BLaER1 (cell line): ENCODE measurements at regions not wholly inside any gene's neighbourhood (a gene's known extent, or its start where the extent isn't known, plus 50 kb on each side); places are given as distances from the start of the nearest gene placed in this dataset.

Experiments
- H3K27ac ChIP-seq: shearing (Covaris generic); formaldehyde crosslinking; 2 replicates; pipeline ENCODE4 v1.8.1; 2022
- H3K27me3 ChIP-seq: shearing (Covaris generic); formaldehyde crosslinking; 2 replicates; pipeline ENCODE4 v1.8.1; 2022
- H3K36me3 ChIP-seq: shearing (Covaris generic); formaldehyde crosslinking; 2 replicates; pipeline ENCODE4 v1.8.1; 2022
- H3K4me1 ChIP-seq: shearing (Covaris generic); formaldehyde crosslinking; 2 replicates; pipeline ENCODE4 v1.8.1; 2022
- H3K4me2 ChIP-seq: shearing (Covaris generic); formaldehyde crosslinking; 2 replicates; pipeline ENCODE4 v1.8.1; 2022
- H3K4me3 ChIP-seq: shearing (Covaris generic); formaldehyde crosslinking; 2 replicates; pipeline ENCODE4 v1.8.1; 2022
- H3K9ac ChIP-seq: shearing (Covaris generic); formaldehyde crosslinking; 2 replicates; pipeline ENCODE4 v1.8.1; 2022
- H3K9me3 ChIP-seq: shearing (Covaris generic); formaldehyde crosslinking; 2 replicates; pipeline ENCODE4 v1.8.1; 2022
- H4K20me1 ChIP-seq: shearing (Covaris generic); formaldehyde crosslinking; 2 replicates; pipeline ENCODE4 v1.8.1; 2022
- Cebpa-rat ChIP-seq: shearing (Covaris generic); IDR thresholded peaks from 2 replicates; pipeline ENCODE4 v1.8.1; 2022

GRCh38 chr12:61070640-61071414, 1189.4 kb upstream of the USP15 start:
- no peak overlapping the region for H3K4me2 ChIP-seq

GRCh38 chr12:61072717-61073116, 1187.5 kb upstream of the USP15 start:
- Histone ChIP-seq H3K4me3 (no peak overlapping the region), H3K9me3 (no peaks in the 10 kb centered on the region), H3K4me2 (no peak overlapping the region), H3K4me1 (no peaks in the 10 kb centered on the region), H3K27ac (no peak overlapping the region), H3K36me3 (no peaks in the 10 kb centered on the region), H4K20me1 (no peaks in the 10 kb centered on the region), H3K9ac (no peak overlapping the region), H3K27me3 (no peaks in the 10 kb centered on the region)
- TF ChIP-seq Cebpa-rat, result no peak

More at GRCh38 chr12:61070640-61071414, 1189.4 kb upstream of the USP15 start:
- no peak overlapping the region for H3K4me3 ChIP-seq
- H3K27ac ChIP-seq, result no peak overlapping the region
- H4K20me1 ChIP-seq, result no peaks in the 10 kb centered on the region
- no peaks in the 10 kb centered on the region for H3K27me3 ChIP-seq
- H3K9me3 ChIP-seq, result no peaks in the 10 kb centered on the region
- H3K4me1 ChIP-seq, result no peaks in the 10 kb centered on the region
- TF ChIP-seq Cebpa-rat, result no peak
- no peak overlapping the region for H3K9ac ChIP-seq
- H3K36me3 ChIP-seq, result no peaks in the 10 kb centered on the region

GRCh38 chr12:61095111-61095510, 1165.1 kb upstream of the USP15 start:
- Histone ChIP-seq H3K9me3 (no peaks in the 10 kb centered on the region), H3K4me1 (no peaks in the 10 kb centered on the region), H3K4me2 (no peak overlapping the region), H3K9ac (no peak overlapping the region), H3K27me3 (no peaks in the 10 kb centered on the region), H3K36me3 (no peaks in the 10 kb centered on the region), H3K4me3 (no peak overlapping the region), H3K27ac (no peak overlapping the region), H4K20me1 (no peaks in the 10 kb centered on the region)
- TF ChIP-seq Cebpa-rat, result no peak

- 0 out of 2 replicates have a peak, but pooled peaks cover 1% of the 10 kb centered on the region for H3K9me3 ChIP-seq
- no peaks in the 10 kb centered on the region for H3K27me3 ChIP-seq
- H3K36me3 ChIP-seq, result no peaks in the 10 kb centered on the region
- H4K20me1 ChIP-seq, result no peaks in the 10 kb centered on the region
- no peak overlapping the region for H3K27ac ChIP-seq
- no peak overlapping the region for H3K4me3 ChIP-seq
- no peak overlapping the region for H3K9ac ChIP-seq
- TF ChIP-seq Cebpa-rat, result no peak
- H3K4me1 ChIP-seq, result no peaks in the 10 kb centered on the region
- no peak overlapping the region for H3K4me2 ChIP-seq
Measured at GRCh38 chr12:61098031-61098580, 1162.1 kb upstream of the USP15 start.

GRCh38 chr12:61107118-61107517, 1153.1 kb upstream of the USP15 start:
- TF ChIP-seq Cebpa-rat, result no peak
- no peaks in the 10 kb centered on the region for H3K36me3 ChIP-seq
- H3K9ac ChIP-seq, result no peak overlapping the region
- H3K4me3 ChIP-seq, result no peak overlapping the region
- no peaks in the 10 kb centered on the region for H3K4me1 ChIP-seq
- H3K27ac ChIP-seq, result no peak overlapping the region
- H3K27me3 ChIP-seq, result no peaks in the 10 kb centered on the region
- no peaks in the 10 kb centered on the region for H4K20me1 ChIP-seq
- H3K9me3 ChIP-seq, result peaks cover 13% of the 10 kb centered on the region
- H3K4me2 ChIP-seq, result no peak overlapping the region

GRCh38 chr12:61111218-61111617, 1149.0 kb upstream of the USP15 start:
- H3K9ac ChIP-seq, result no peak overlapping the region
- no peak overlapping the region for H3K4me2 ChIP-seq
- H3K4me1 ChIP-seq, result no peaks in the 10 kb centered on the region
- H3K9me3 ChIP-seq, result no peaks in the 10 kb centered on the region
- no peak for TF ChIP-seq Cebpa-rat
- H3K36me3 ChIP-seq, result no peaks in the 10 kb centered on the region
- H3K27me3 ChIP-seq, result no peaks in the 10 kb centered on the region
- no peaks in the 10 kb centered on the region for H4K20me1 ChIP-seq
- no peak overlapping the region for H3K4me3 ChIP-seq
- no peak overlapping the region for H3K27ac ChIP-seq

- Histone ChIP-seq H4K20me1 (no peaks in the 10 kb centered on the region), H3K4me2 (no peak overlapping the region), H3K27me3 (no peaks in the 10 kb centered on the region), H3K9ac (no peak overlapping the region), H3K4me1 (no peaks in the 10 kb centered on the region), H3K4me3 (no peak overlapping the region), H3K36me3 (no peaks in the 10 kb centered on the region), H3K27ac (no peak overlapping the region), H3K9me3 (no peaks in the 10 kb centered on the region)
- no peak for TF ChIP-seq Cebpa-rat
Measured at GRCh38 chr12:61137677-61138414, 1122.4 kb upstream of the USP15 start.

- no peak overlapping the region for H3K4me2 ChIP-seq
- H4K20me1 ChIP-seq, result no peaks in the 10 kb centered on the region
- no peak for TF ChIP-seq Cebpa-rat
- H3K9ac ChIP-seq, result no peak overlapping the region
- H3K36me3 ChIP-seq, result no peaks in the 10 kb centered on the region
- no peak overlapping the region for H3K4me3 ChIP-seq
- H3K4me1 ChIP-seq, result no peaks in the 10 kb centered on the region
- H3K9me3 ChIP-seq, result no peaks in the 10 kb centered on the region
- H3K27ac ChIP-seq, result no peak overlapping the region
- H3K27me3 ChIP-seq, result no peaks in the 10 kb centered on the region
Measured at GRCh38 chr12:61138415-61138759, 1121.8 kb upstream of the USP15 start.

- no peaks in the 10 kb centered on the region for H4K20me1 ChIP-seq
- no peaks in the 10 kb centered on the region for H3K36me3 ChIP-seq
- H3K4me2 ChIP-seq, result no peak overlapping the region
- H3K9ac ChIP-seq, result no peak overlapping the region
- no peaks in the 10 kb centered on the region for H3K9me3 ChIP-seq
- no peak overlapping the region for H3K27ac ChIP-seq
- TF ChIP-seq Cebpa-rat, result no peak
- no peaks in the 10 kb centered on the region for H3K4me1 ChIP-seq
- H3K27me3 ChIP-seq, result no peaks in the 10 kb centered on the region
- no peak overlapping the region for H3K4me3 ChIP-seq
Measured at GRCh38 chr12:61161961-61162360, 1098.2 kb upstream of the USP15 start.
